HCT116 (cell line): ENCODE measurements at regions not wholly inside any gene's neighbourhood (a gene's known extent, or its start where the extent isn't known, plus 50 kb on each side); places are given as distances from the start of the nearest gene placed in this dataset.
"Not testable (repeated sequence)": the region's sequence is repeated elsewhere in the genome, so short reads cannot be mapped to it uniquely, and the experiment has no call there.

Experiments
- CEBPB ChIP-seq: IDR thresholded peaks from 2 replicates; pipeline ENCODE4 v1.6.1; 2012; ENCODE audit warnings: low read depth
- CTCF ChIP-seq, 3 experiments: fragments of 200-600 bp in 1 of 3; sonication (generic) in 1 of 3; IDR thresholded peaks in 2 of 3; conservative IDR thresholded peaks in 1 of 3; 2 replicates each; pipeline ENCODE4 v1.5.1; 2012 to 2017; ENCODE audit warnings: low read depth in 2 of 3, low read length in 2 of 3, antibody characterized with exemption in 1 of 3, borderline replicate concordance in 1 of 3, control low read depth in 1 of 3, mild to moderate bottlenecking in 1 of 3, mixed read lengths in 1 of 3, mixed run types in 1 of 3, moderate library complexity in 1 of 3; ENCODE audit not compliant: insufficient read depth in 1 of 3
- EZH2 ChIP-seq: fragments of 200-600 bp; sonication (generic); IDR thresholded peaks from 2 replicates; pipeline ENCODE4 v1.6.1; 2017; ENCODE audit warnings: antibody characterized with exemption, mixed run types
- EZH2phosphoT487 ChIP-seq: fragments of 200-600 bp; IDR thresholded peaks from 2 replicates; pipeline ENCODE4 v1.6.1; 2018; ENCODE audit warnings: antibody characterized with exemption, borderline replicate concordance
- FOSL1 ChIP-seq: IDR thresholded peaks from 2 replicates; pipeline ENCODE4 v1.6.1; 2012; ENCODE audit warnings: low read depth
- JUND ChIP-seq: IDR thresholded peaks from 2 replicates; pipeline ENCODE4 v1.6.1; 2012
- MAX ChIP-seq: IDR thresholded peaks from 2 replicates; pipeline ENCODE4 v1.6.1; 2012
- POLR2A ChIP-seq: IDR thresholded peaks from 2 replicates; pipeline ENCODE4 v1.7.0; 2011; ENCODE audit warnings: borderline replicate concordance; ENCODE audit not compliant: insufficient read depth, insufficient read length; ENCODE audit errors: extremely low read depth
- POLR2AphosphoS5 ChIP-seq: IDR thresholded peaks from 2 replicates; pipeline ENCODE4 v1.6.1; 2011; ENCODE audit warnings: mild to moderate bottlenecking, low read depth, low read length, moderate library complexity
- RAD21 ChIP-seq: IDR thresholded peaks from 2 replicates; pipeline ENCODE4 v1.6.1; 2012; ENCODE audit warnings: low read depth, mild to moderate bottlenecking
- REST ChIP-seq: IDR thresholded peaks from 2 replicates; pipeline ENCODE4 v1.6.1; 2012; ENCODE audit warnings: low read depth
- SP1 ChIP-seq: IDR thresholded peaks from 2 replicates; pipeline ENCODE4 v1.6.1; 2012; ENCODE audit warnings: low read depth
- ZBTB33 ChIP-seq: IDR thresholded peaks from 2 replicates; pipeline ENCODE4 v1.6.1; 2011; ENCODE audit warnings: mild to moderate bottlenecking, low read length, moderate library complexity; ENCODE audit not compliant: insufficient replicate concordance; ENCODE audit errors: extremely low read depth
- ZNF274 ChIP-seq: fragments of 200-500 bp; sonication (Bioruptor generic); IDR thresholded peaks from 2 replicates; pipeline ENCODE4 v1.6.1; 2014; ENCODE audit warnings: mild to moderate bottlenecking, low read depth, low read length, inconsistent platforms

GRCh38 chr6:6830686-6831063 lies 242.2 kb downstream of the LY86 start:
- not testable (repeated sequence) for TF ChIP-seq SP1; EZH2phosphoT487; MAX; CTCF (IDR thresholded peaks at IDR 0.05 in 2 of 3, conservative IDR thresholded peaks at IDR 0.05 in 1 of 3; ENCODE audit: borderline replicate concordance in 1 of 3, insufficient read depth in 1 of 3, low read depth in 2 of 3, low read length in 2 of 3); POLR2AphosphoS5; POLR2A; RAD21; REST; EZH2; JUND; FOSL1; CEBPB; ZNF274; ZBTB33
